ENCODE measurements at regions not wholly inside any gene's neighbourhood (a gene's known extent, or its start where the extent isn't known, plus 50 kb on each side); places are given as distances from the start of the nearest gene placed in this dataset.

DNA sequence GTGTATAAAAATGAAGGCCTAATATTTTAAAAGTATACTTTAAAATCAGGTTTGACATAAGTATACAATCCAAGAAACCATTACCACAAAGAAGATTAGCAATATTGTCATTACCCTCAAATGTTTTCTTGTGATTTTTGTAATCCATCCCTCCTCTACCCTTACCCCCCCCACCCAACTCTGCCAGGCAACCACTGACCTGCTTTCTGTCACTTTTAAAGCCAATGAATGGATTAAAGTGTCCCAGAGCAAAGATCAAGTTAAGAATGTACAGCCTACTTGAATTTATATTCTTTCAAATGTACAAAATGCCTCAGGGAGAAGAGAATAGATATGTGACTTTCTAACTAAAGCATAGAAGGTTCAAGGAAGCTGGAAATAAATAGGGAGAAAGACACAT is 1038.8 kb upstream of the GBE1 start:
- TF ChIP-seq, protein P1, sequence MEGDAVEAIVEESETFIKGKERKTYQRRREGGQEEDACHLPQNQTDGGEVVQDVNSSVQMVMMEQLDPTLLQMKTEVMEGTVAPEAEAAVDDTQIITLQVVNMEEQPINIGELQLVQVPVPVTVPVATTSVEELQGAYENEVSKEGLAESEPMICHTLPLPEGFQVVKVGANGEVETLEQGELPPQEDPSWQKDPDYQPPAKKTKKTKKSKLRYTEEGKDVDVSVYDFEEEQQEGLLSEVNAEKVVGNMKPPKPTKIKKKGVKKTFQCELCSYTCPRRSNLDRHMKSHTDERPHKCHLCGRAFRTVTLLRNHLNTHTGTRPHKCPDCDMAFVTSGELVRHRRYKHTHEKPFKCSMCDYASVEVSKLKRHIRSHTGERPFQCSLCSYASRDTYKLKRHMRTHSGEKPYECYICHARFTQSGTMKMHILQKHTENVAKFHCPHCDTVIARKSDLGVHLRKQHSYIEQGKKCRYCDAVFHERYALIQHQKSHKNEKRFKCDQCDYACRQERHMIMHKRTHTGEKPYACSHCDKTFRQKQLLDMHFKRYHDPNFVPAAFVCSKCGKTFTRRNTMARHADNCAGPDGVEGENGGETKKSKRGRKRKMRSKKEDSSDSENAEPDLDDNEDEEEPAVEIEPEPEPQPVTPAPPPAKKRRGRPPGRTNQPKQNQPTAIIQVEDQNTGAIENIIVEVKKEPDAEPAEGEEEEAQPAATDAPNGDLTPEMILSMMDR (optimal IDR thresholded peaks at IDR 0.05 in 1 of 3, IDR thresholded peaks at IDR 0.05 in 1 of 3, conservative IDR thresholded peaks at IDR 0.05 in 1 of 3; ENCODE audit: extremely low read depth in 1 of 3, insufficient read depth in 2 of 3, low read length in 3 of 3): no peak
- TF ChIP-seq EZH2 (IDR thresholded peaks at IDR 0.05; ENCODE audit: low read length): no peak

Measured in keratinocyte (primary cell).